Amniotic stem cell (primary cell): ENCODE measurements at regions not wholly inside any gene's neighbourhood (a gene's known extent, or its start where the extent isn't known, plus 50 kb on each side); places are given as distances from the start of the nearest gene placed in this dataset.
"Not testable (repeated sequence)": the region's sequence is repeated elsewhere in the genome, so short reads cannot be mapped to it uniquely, and the experiment has no call there.

Experiments used
- DNase-seq: peaks from one replicate; lab custom pipeline; 2025; lab: John Stamatoyannopoulos, UW

DNA sequence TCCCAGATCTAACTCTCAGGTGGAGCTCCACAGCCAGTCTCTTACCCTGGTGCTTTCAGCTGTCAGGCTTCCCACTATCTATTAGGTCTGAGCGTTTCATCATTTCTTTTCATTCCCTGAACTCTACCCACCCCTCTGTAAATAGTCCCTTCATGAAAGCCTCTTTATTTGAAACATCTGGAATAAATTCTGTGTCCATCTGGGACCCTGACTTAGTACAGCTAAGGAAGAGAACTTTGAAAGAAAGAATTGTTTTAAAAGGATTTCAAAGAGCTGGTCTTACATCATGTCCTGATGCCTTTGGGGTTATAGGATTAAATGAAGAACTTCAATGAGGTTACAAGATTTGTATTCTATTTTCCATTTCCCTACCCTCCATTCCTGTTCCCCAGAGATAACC lies 388.5 kb upstream of the CA10 start:
- DNase-seq, result no peak

DNA sequence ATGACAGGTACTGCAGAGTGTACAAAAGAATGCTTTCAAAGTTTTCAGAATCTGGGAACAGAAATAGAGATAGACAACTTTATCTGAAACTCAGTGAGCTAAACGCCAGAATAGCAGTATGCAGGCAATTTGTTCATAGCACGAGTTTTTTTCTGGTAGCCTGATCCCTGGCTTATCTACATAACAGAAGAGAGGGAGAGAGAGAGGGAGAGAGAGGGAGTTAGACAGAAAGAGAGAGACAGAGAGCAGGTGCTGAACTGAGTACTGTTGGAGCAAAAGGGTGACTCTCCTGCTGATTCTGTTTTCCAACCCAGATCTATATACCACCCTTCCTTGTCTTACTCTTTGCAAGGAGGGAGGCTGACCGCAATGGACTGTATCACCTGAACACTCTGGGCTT lies 388.0 kb upstream of the CA10 start:
- no peak for DNase-seq

DNA sequence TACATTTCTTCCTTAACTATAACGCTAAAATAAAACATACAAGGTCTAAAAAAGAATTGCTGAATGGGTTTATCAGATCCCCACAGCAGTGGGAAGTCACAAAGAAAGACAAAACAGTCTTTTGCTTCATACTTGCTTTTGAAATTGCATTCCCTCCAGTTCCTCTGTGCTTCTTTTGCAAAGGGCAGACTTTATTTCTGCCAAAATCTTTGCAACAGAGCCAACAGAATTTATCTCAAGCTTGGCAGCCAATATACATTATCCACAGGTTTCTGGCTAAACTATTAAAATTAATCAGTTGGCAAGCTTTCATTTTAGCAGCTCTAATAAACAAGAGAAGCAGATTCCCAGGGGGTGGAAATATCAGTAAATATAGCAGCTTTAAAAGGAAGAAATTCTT lies 378.9 kb upstream of the CA10 start:
- no peak for DNase-seq

DNA sequence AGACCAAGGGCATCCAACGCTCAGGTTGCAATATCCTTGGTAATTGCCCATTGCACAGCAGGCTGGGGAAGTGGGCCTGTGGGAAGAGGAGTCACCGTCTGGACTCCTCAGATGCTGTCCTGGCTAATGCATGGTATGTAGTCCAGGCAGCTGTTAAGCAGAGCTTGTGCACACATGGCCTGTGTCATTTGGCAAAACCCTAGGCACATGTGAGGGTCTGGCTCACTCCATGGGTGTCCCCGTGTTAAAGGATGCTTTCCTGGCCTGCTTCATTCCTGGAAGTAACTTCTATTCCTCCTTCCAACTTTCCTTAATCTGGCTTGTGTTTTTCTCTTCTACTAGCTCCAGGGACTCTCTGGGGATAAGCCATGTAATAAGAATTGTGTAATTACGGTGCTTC lies 378.0 kb upstream of the CA10 start:
- no peak for DNase-seq

DNA sequence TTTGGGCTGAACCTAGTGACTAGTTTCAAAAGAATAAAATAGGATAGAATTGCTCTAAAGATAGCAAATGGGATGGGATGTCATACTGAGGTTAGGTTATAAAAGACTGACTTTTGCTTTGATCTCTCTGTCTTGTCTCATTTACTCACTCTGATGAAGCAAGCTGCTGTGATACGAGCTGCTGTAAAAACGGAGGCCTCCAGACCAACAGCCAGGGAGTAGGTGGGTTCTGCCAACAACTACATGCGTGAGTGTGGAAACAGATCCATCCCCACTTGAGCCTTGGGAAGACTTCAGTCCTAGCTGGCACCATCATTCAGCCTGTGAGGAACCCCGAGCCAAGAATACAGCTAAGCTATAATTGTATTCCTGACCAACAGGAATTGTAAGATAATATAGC lies 373.9 kb upstream of the CA10 start:
- no peak for DNase-seq

DNA sequence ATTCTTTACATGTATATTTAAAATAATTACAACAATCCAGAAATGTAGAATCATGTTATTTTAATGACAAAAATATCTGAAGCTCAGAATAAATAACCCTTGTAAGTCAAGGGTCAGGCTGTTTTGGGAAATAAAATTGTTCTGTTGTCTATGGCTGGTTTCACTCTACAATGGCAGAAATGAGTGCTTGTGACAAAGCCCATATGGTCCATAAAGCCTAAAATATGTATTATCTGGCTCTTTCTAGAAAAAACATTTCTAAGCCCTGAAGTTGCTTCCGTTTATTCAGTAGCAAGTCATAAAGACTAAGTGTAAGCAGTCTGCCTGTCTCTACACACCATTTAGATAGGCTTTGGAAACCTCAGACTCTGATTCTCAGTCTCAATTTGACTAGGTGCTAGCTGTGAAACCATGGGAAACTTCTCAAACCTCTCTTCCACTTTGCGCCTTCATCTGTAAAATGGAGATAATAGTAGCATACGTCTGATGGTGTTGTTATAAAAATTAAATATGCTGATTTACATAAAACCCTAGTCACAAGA lies 365.7 kb upstream of the CA10 start:
- no peak for DNase-seq

DNA sequence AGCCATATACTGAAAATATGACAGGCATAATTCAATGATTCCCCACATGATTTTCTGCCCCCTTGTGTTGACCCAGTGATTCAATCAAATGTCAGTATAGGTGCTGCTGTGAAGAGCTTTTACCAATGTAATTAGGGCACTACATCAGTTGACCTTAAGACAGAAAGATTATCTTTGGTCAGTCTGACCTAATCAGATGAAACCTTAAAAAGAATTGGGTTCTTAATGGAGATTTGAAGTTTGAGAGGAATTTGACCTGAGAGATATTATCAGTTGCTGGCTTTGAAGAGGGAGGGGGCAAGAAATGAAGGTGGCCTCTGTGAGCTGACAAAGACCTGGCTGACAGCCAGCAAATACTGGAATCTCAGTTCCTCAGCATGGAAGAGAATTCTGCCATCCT lies 358.7 kb upstream of the CA10 start:
- DNase-seq, result no peak

DNA sequence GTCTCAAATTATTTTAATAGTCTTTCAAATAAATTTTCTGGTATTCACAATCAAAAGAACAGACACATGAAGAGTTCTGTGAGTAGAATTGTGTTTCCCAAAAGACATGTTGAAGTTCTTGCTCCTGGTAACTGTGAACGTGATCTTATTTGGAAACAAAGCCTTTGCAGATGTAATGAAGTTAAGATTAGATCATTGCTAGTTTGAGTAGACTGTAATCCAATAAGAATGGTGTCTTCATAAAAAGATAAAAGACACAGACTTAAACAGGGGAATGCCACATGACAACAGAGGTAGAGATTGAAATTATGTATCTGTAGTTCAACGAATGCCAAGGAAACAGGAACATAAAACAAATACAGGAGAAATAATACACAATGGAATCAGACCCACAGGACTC lies 357.4 kb upstream of the CA10 start:
- DNase-seq, result no peak

DNA sequence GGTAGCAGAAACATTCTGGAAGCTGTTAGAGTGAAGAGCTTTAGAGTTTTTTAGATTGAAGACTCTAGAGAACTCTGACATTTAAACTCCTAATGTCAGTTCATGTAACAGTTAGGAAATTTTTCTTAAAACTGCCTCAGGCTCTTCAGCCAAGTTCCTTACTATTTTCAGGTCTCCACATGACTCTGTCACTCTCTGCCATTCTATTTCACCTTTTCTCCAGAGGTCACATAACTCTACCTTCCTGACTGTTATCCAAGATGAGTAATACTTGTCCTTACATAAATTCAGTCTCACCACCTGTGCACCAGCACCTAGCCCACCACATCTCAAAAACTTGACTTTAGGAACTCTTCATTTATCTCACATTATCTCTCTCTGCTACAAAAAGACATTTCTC lies 347.1 kb upstream of the CA10 start:
- no peak for DNase-seq

DNA sequence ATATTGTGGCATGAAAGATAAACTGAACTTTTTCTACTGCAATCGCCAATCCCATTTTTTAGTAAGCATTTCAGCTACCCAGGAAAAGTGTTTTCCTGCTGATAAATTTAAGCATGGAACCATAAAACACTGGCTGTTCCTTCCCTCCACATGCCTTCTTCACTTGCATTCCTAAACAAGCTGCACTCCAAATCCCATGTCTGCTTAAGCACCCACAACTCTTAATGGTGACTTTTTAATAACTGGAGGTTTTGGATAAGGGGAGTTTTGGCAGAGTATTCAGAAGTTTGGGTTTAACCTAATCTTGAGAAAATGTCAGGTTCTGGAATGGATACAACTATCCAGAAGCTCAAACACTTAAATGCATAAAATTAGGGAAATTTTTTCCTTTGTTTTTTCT lies 345.6 kb upstream of the CA10 start:
- no peak for DNase-seq

DNA sequence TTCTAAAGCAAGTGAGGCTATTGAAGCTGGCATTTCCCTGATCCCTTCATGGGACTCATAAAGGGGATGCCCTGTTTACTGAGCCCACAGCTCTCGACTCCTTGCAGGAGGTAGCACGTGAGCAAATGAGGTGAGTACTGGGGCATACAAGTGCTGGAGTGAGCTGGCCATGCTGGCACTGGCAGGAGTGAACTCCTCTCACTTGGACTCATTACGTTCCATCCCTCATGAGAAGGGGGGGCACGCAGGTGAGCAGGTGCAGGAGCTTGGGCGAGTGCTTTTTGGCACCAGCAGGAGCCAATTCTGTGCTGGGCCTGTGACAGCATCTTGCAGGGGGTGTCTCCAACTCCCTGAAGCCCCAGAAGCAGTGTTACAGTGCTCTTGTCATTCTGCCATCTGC lies 337.1 kb upstream of the CA10 start:
- DNase-seq, result no peak

DNA sequence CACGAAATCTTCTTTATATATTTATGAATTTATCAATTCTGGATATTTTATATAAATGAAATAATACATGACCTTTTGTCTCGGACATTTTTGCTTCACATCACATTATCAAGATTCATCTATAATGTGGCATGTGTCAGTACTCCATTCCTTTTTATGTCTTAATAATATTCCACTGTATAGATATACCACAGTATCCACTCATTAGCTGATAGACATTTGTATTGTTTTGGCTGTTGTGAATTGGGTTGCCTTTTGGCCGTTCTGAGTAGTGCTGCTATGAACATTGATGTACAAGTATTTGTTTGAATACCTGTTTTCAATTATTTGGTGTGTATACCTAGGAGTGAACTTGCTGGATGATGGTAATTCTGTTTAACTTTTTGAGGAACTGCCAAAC lies 323.8 kb upstream of the CA10 start:
- no peak for DNase-seq

DNA sequence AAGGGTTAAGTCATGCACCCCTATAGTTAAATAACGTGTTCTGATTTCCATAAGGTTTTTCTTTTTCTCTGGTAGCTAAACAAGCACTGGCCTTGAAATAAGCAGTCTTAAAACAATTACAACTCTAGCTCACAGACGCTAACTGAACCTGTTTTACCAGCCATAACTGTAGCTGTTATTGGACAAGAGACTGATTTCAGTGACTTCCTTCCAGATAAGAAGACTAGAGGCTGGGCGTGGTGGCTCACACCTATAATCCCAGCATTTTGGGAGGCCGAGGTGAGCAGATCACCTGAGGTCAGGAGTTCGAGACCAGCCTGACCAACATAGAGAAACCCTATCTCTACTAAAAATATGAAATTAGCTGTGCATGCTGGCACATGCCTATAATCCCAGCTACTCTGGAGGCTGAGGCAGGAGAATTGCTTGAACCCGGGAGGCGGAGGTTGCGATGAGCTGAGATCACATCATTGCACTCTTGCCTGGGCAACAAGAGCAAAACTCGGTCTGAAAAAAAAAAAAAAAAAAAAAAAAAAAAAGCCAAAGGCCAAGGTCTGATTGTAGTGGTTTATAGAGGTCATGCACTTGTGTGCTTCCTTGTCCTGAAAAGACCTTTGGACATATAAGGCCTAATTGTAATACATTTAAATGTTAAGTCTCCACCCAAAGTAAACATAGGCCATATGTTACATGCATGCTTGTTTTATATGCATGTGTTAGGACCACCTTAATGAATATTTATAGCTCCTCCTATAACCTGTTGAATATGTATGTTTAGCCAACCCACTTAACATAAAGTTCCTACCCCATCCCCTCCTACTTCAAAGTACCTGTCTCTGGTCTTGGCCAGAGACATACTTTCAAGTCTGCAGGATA lies 319.5 kb upstream of the CA10 start:
- DNase-seq, result no peak

DNA sequence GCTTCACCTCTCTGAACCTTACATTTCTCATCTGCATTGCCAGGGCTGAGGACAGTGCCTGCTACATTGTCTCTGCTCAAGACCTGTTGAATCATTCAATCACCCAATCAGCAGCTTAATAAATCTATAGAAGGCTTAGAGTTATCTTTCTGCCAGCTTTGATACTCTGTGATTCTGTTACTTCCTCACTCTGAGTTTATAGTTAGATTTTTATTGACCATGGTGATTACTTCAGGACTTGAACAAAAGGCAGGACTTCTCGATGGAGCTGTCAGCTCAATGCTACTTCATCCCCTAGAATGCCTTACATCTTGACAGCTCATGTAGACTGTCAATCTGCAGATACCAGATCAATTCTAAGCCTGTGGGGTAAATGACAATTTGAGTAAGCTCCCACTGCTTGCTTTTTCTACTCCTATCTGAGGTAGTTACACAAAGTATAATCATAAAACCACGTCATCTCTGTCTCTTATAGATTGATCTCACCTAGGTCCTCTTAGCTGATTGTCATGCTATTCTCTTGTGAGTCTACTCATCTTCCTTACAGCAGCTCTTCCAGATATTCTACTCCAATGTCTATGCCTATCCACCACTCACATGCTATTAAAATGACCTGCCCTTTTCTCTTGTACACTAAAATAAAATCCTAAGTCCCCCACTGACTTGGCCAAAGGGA lies 318.3 kb upstream of the CA10 start:
- no peak for DNase-seq

DNA sequence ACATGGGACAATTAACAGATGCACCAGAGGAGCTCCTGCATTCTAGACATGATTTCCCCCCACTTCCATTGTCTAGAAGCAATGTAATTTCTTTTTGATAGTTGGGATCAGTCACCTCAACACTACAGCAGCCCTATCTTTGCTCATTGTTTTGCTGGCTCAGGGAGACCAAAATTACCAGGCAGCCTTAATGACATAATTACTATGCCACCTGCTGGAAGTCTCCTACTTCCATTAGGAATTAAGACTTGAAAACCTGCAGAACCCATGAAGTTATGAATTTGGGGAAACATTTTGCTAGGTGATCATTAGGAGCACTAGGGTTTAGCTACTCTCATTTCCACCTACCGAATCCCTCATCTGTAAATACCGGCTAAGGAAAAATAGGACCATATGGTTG lies 312.0 kb upstream of the CA10 start:
- no peak for DNase-seq

DNA sequence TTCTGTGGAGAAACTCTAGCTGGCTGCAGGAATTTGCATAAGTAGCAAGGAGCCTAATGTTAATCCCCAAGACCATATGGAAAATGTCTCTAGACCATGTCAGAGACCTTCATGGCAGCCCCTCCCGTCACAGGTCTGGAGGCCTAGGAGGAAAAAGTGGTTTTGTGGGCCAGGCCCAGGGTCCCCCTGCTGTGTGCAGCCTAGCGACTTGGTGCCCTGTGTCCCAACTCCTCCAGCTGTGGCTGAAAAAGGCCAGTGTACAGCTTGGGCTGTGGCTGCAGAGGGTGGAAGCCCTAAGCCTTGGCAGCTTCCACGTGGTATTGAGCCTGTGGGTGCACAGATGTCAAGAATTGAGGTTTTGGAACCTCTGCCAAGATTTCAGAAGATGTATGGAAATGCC lies 306.9 kb upstream of the CA10 start:
- DNase-seq, result no peak

DNA sequence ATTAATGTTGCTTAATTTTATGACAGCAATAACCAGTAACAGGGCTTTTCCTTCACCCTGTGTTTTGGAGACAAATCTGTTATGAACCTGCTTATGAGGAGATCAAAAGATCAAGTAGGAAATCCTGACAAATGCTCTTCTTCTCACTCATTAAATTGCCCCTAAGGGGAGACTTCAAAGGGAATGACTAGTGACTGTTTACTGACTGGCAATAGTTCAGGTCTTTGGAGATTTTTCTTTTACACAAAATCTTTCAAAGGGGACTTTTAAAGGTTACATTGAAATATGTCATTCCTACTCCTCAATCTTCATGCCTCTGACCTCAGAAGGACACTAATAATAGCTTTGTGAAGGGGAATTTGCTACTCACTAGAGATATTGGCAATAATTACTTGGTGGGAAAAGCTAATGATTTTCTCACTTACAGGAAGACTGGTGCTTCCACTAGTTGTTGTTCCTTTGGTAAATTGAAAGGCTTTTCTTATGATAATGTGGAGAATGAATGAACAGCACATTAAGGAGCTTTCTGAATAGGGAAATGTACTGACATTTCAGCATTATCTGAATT lies 292.9 kb upstream of the CA10 start:
- no peak for DNase-seq

DNA sequence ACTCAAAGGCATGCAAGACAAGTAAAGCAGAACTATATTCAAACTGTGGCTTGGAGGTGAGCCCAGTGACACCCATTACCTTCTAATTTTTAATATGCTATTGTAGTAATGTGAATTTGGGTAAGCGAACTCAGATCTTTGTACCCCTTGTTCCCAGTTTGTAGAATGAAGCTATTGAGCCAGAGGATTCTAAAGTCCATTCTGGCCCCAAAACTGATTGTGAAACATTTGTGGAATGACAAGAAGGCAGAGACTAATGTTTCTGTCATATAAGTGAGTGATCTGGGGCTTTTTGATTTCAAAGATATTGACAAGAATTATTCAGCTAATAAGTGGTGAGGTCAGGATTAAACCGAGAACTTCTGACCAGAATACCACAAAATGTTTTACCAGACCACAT lies 283.8 kb upstream of the CA10 start:
- no peak for DNase-seq

DNA sequence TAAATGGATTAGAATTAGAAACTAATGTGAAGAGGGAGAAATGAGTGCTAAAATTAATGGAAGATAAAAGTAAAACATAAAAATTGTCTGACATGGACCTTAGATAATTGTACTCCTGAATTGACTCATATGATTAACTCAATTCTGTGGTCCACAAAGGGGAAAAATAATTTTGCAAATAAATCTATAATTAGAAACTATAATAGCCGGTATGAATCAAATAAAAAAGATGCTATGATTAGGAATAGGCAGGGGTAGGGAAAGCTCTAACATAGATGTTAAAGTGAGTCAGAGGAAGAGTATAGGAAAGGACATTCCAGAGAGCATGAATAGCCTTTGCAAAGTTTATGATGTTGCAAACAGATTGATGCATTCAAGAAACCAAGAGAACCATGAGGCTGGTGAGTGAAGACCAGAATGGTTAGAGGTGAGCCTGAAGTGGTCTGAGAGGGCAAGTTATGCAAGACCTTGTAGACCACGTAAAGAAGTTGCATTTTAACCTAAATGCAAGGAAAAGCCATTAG lies 262.1 kb upstream of the CA10 start:
- no peak for DNase-seq

DNA sequence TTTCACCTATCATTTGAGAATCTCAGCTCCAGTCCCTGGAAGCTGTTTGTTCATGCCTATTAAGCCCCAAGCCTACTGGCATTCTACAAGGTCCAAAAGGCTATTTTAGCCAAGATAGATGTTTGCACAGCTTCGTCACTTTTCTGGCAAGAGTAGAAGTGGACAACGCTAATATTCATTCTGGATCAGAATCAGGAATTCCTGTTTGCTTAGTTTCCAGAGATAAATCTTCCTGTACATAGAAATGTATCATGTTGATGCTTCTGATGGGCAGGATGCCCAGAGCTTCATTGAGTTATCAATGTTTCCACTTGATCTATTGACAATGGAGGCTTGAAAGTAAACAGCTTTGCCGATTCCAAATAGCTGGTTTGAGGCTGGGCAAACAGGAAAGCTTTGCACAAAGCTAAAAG lies 260.7 kb upstream of the CA10 start:
- DNase-seq, result no peak

DNA sequence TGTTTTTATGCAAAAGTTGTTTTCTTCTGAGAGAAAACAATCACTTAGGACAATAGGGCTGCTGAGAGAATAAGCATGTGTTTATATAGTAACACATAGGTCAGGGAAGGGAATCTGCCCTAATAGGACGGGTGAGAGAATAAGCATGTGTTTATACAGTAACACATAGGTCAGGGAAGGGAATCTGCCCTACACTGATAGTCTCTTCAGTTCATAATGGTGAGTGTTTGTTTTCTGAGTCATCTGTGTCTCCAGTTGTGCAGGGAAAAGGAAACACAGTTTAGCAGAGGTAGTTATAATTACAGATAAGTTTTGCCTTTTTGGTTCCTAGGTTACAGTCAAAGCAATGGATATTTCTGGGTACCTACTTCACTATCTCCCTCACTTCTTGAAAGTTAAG lies 252.3 kb upstream of the CA10 start:
- no peak for DNase-seq

DNA sequence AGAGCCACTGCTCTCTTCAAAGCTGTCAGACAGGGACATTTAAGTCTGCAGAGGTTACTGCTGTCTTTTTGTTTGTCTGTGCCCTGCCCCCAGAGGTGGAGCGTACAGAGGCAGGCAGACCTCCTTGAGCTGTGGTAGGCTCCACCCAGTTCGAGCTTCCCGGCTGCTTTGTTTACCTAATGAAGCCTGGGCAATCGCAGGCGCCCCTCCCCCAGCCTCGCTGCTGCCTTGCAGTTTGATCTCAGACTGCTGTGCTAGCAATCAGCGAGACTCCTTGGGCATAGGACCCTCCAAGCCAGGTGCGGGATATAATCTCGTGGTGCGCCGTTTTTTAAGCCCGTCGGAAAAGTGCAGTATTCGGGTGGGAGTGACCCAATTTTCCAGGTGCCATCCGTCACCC lies 250.7 kb upstream of the CA10 start:
- not testable (repeated sequence) for DNase-seq

DNA sequence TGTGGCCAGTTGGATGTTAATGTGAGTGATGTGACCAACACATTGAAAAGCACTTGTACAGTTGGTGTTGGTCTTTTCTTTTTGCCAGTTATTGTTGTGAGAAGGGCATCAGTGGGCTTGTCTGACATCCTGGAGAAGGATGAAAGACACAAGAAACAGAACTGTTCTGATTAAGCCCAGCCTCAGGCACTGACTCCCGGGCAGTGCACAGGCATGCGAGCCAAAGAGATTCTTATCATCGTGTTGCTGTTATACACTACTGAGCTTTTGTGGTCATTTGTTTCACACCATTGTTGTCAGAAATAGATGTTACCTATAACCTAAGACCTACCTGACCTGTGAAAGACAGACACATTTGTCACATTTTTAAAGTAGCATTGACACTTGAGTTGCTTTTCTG lies 236.8 kb upstream of the CA10 start:
- DNase-seq, result no peak
